Right lobe of liver (tissue), 4 donors: ENCODE measurements at regions not wholly inside any gene's neighbourhood (a gene's known extent, or its start where the extent isn't known, plus 50 kb on each side); places are given as distances from the start of the nearest gene placed in this dataset.

Source experiments
- POLR2A ChIP-seq: fragments of 450-650 bp; IDR thresholded peaks from one replicate; pipeline ENCODE4 v1.6.1; 2017; ENCODE audit warnings: antibody characterized with exemption, mild to moderate bottlenecking
- TF ChIP-seq, protein P1 (sequence below), 4 donors: fragments of 200-600 bp in 3 of 4; fragments of 450-650 bp in 1 of 4; IDR thresholded peaks; one replicate each; pipeline versions ENCODE4 v1.5.1 to v1.8.0; 2016 to 2022; ENCODE audit warnings: antibody characterized with exemption in 4 of 4, mild to moderate bottlenecking in 2 of 4
- donor health status: DM: no; HTN: no; CAD: no.
- donor health status: DM: no; HTN: no; CAD: no.
- donor health status: DM: no; HTN: yes; CAD: no.

DNA sequence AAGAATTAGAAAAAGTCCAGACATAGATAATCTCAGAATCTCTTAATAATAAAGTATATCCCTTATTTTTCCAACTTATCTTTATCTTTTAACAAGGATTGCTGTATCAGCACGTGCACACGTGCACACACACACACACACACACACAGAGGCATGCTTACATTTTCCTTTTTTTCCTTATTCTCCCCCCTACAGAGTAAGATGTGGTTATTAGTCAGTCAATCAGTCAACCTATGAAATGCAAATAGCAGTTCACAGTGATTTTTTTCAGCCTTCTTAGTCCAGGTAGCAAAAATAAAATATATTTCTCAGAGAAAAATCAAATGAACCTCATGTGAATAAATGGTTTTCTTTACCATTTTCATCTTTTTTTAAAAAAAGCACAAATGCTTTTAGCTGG is 506.2 kb upstream of the SLC39A10 start:
- TF ChIP-seq, protein P1, sequence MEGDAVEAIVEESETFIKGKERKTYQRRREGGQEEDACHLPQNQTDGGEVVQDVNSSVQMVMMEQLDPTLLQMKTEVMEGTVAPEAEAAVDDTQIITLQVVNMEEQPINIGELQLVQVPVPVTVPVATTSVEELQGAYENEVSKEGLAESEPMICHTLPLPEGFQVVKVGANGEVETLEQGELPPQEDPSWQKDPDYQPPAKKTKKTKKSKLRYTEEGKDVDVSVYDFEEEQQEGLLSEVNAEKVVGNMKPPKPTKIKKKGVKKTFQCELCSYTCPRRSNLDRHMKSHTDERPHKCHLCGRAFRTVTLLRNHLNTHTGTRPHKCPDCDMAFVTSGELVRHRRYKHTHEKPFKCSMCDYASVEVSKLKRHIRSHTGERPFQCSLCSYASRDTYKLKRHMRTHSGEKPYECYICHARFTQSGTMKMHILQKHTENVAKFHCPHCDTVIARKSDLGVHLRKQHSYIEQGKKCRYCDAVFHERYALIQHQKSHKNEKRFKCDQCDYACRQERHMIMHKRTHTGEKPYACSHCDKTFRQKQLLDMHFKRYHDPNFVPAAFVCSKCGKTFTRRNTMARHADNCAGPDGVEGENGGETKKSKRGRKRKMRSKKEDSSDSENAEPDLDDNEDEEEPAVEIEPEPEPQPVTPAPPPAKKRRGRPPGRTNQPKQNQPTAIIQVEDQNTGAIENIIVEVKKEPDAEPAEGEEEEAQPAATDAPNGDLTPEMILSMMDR (IDR thresholded peaks at IDR 0.05) = no peak
- TF ChIP-seq POLR2A = no peak
